GM23248 (cell line): ENCODE measurements at regions not wholly inside any gene's neighbourhood (a gene's known extent, or its start where the extent isn't known, plus 50 kb on each side); places are given as distances from the start of the nearest gene placed in this dataset.

Source experiments
- DNase-seq: peaks from one replicate; pipeline ENCODE4 v3.0.0-alpha.2; 2015
- H2AFZ ChIP-seq: fragments of 200-600 bp; sonication (generic); 2 replicates; pipeline ENCODE4 v1.6.1; 2016; ENCODE audit warnings: antibody characterized with exemption
- H3F3A ChIP-seq: fragments of 200-600 bp; sonication (generic); 2 replicates; pipeline ENCODE4 v1.6.1; 2016; ENCODE audit warnings: mild to moderate bottlenecking, antibody characterized with exemption, mixed run types; ENCODE audit not compliant: insufficient read depth
- H3K27ac ChIP-seq: fragments of 200-600 bp; sonication (generic); 2 replicates; pipeline ENCODE4 v1.5.1; 2016; ENCODE audit warnings: mild to moderate bottlenecking
- H3K27me3 ChIP-seq: fragments of 200-600 bp; sonication (generic); replicated peaks from 2 replicates; pipeline ENCODE4 v1.6.1; 2016; ENCODE audit warnings: mild to moderate bottlenecking; ENCODE audit not compliant: insufficient read depth
- H3K36me3 ChIP-seq: fragments of 200-600 bp; sonication (generic); 2 replicates; pipeline ENCODE4 v1.6.1; 2016; ENCODE audit warnings: low read depth, mild to moderate bottlenecking
- H3K4me1 ChIP-seq: fragments of 200-600 bp; sonication (generic); 2 replicates; pipeline ENCODE4 v1.6.1; 2016; ENCODE audit warnings: mild to moderate bottlenecking; ENCODE audit not compliant: insufficient read depth
- H3K4me2 ChIP-seq: fragments of 200-600 bp; sonication (generic); one replicate; pipeline ENCODE4 v1.6.1; 2016; ENCODE audit warnings: mild to moderate bottlenecking; ENCODE audit not compliant: unreplicated experiment
- H3K4me3 ChIP-seq: fragments of 200-600 bp; sonication (generic); 2 replicates; pipeline ENCODE4 v1.5.1; 2016; ENCODE audit warnings: mild to moderate bottlenecking
- H3K79me2 ChIP-seq: fragments of 200-600 bp; sonication (generic); 2 replicates; pipeline ENCODE4 v1.6.1; 2016; ENCODE audit warnings: mild to moderate bottlenecking; ENCODE audit not compliant: insufficient read depth
- H3K9ac ChIP-seq: fragments of 200-600 bp; sonication (generic); 2 replicates; pipeline ENCODE4 v1.6.1; 2016; ENCODE audit warnings: mild to moderate bottlenecking
- H3K9me2 ChIP-seq: fragments of 200-600 bp; sonication (generic); 2 replicates; pipeline ENCODE4 v1.6.1; 2016; ENCODE audit warnings: mixed run types, mild to moderate bottlenecking, moderate library complexity; ENCODE audit not compliant: insufficient read depth
- H3K9me3 ChIP-seq: fragments of 200-600 bp; sonication (generic); one replicate; pipeline ENCODE4 v1.6.1; 2017; ENCODE audit warnings: low read depth
- H4K20me1 ChIP-seq: fragments of 200-600 bp; sonication (generic); 2 replicates; pipeline ENCODE4 v1.6.0; 2016; ENCODE audit not compliant: insufficient read depth
- EZH2 ChIP-seq: fragments of 200-600 bp; sonication (generic); IDR thresholded peaks from 2 replicates; pipeline ENCODE4 v1.6.1; 2018; ENCODE audit warnings: antibody characterized with exemption, mild to moderate bottlenecking; ENCODE audit not compliant: insufficient read depth, poor library complexity, severe bottlenecking
- EZH2phosphoT487 ChIP-seq: fragments of 200-600 bp; sonication (generic); IDR thresholded peaks from 2 replicates; pipeline ENCODE4 v1.6.1; 2018; ENCODE audit warnings: antibody characterized with exemption, moderate library complexity, mild to moderate bottlenecking, low read depth; ENCODE audit not compliant: insufficient read depth
- WGBS, 2 experiments: methylation state at CpG; one replicate each; pipeline ENCODE4 v1.1.6; 2015 to 2017; ENCODE audit warnings: low lambda C conversion rate in 2 of 2, low coverage in 1 of 2; ENCODE audit errors: missing lambda C conversion rate in 2 of 2; 5-methylcytosine and 5-hydroxymethylcytosine counted together
- in situ Hi-C: fragments of 300-500 bp; cut with MboI; formaldehyde crosslinking; loops from 2 replicates; pipeline ENCODE4 v1.15.0; 2020

- DNase-seq, result no peak
- H3K9me3 ChIP-seq, result no peaks in the 10 kb centered on the region
- no peaks in the 10 kb centered on the region for H4K20me1 ChIP-seq
- 0 to 8% methylated on average over 1 of the region's 1 CpG for WGBS, 2 experiments
- no peak overlapping the region for H3K27ac ChIP-seq
- no peaks in the 10 kb centered on the region for H3F3A ChIP-seq
- H3K36me3 ChIP-seq, result no peaks in the 10 kb centered on the region
- H3K4me2 ChIP-seq, result no peak overlapping the region
- in situ Hi-C loops, result no loop called here
- H3K9ac ChIP-seq, result no peak overlapping the region
- H3K27me3 ChIP-seq, result no peaks in the 10 kb centered on the region
- no peaks in the 10 kb centered on the region for H3K4me1 ChIP-seq
- H2AFZ ChIP-seq, result no peak overlapping the region
- no peaks in the 10 kb centered on the region for H3K9me2 ChIP-seq
- TF ChIP-seq EZH2phosphoT487 (no peak), EZH2 (no peak)
- no peaks in the 10 kb centered on the region for H3K79me2 ChIP-seq
- H3K4me3 ChIP-seq, result no peak overlapping the region
Observed at GRCh38 chr10:83078160-83078559, 1061.1 kb upstream of the GHITM start.

GRCh38 chr10:83078645-83079044 lies 1060.7 kb upstream of the GHITM start:
- no peaks in the 10 kb centered on the region for H4K20me1 ChIP-seq
- H3K27me3 ChIP-seq, result no peaks in the 10 kb centered on the region
- no peaks in the 10 kb centered on the region for H3K79me2 ChIP-seq
- H3K9me2 ChIP-seq, result no peaks in the 10 kb centered on the region
- TF ChIP-seq EZH2 (no peak), EZH2phosphoT487 (no peak)
- no peak overlapping the region for H3K27ac ChIP-seq
- in situ Hi-C loops, result no loop called here
- 26 to 28% methylated on average over 3 of the region's 3 CpGs for WGBS, 2 experiments
- H3K4me3 ChIP-seq, result no peak overlapping the region
- DNase-seq, result no peak
- no peak overlapping the region for H3K9ac ChIP-seq
- H3K9me3 ChIP-seq, result no peaks in the 10 kb centered on the region
- no peak overlapping the region for H3K4me2 ChIP-seq
- no peaks in the 10 kb centered on the region for H3F3A ChIP-seq
- H3K4me1 ChIP-seq, result no peaks in the 10 kb centered on the region
- H2AFZ ChIP-seq, result no peak overlapping the region
- H3K36me3 ChIP-seq, result no peaks in the 10 kb centered on the region

- no peak for TF ChIP-seq EZH2phosphoT487
- no peak for TF ChIP-seq EZH2
- H3K4me1 ChIP-seq, result no peaks in the 10 kb centered on the region
- H3K9me3 ChIP-seq, result no peaks in the 10 kb centered on the region
- H3K36me3 ChIP-seq, result no peaks in the 10 kb centered on the region
- no peaks in the 10 kb centered on the region for H3K79me2 ChIP-seq
- H4K20me1 ChIP-seq, result no peaks in the 10 kb centered on the region
- no peak overlapping the region for H2AFZ ChIP-seq
- H3K27ac ChIP-seq, result no peak overlapping the region
- H3K9me2 ChIP-seq, result no peaks in the 10 kb centered on the region
- H3K4me3 ChIP-seq, result no peak overlapping the region
- no peaks in the 10 kb centered on the region for H3F3A ChIP-seq
- in situ Hi-C loops, result no loop called here
- no peaks in the 10 kb centered on the region for H3K27me3 ChIP-seq
- no peak for DNase-seq
- no peak overlapping the region for H3K9ac ChIP-seq
- H3K4me2 ChIP-seq, result no peak overlapping the region
Observed at GRCh38 chr10:83083831-83084230, 1055.5 kb upstream of the GHITM start.

GRCh38 chr10:83089335-83089734 lies 1050.0 kb upstream of the GHITM start:
- WGBS, 2 experiments, result 25 to 37% methylated on average over 3 of the region's 3 CpGs
- Histone ChIP-seq H3K4me3 (no peak overlapping the region), H3K4me2 (no peak overlapping the region), H2AFZ (no peak overlapping the region), H3K27me3 (no peaks in the 10 kb centered on the region), H3F3A (no peaks in the 10 kb centered on the region), H3K4me1 (no peaks in the 10 kb centered on the region), H3K27ac (no peak overlapping the region), H3K9me2 (no peaks in the 10 kb centered on the region), H4K20me1 (no peaks in the 10 kb centered on the region), H3K9me3 (no peaks in the 10 kb centered on the region), H3K79me2 (no peaks in the 10 kb centered on the region), H3K9ac (no peak overlapping the region), H3K36me3 (no peaks in the 10 kb centered on the region)
- no peak for DNase-seq
- in situ Hi-C loops, result no loop called here
- no peak for TF ChIP-seq EZH2
- no peak for TF ChIP-seq EZH2phosphoT487

- Histone ChIP-seq H3F3A (no peaks in the 10 kb centered on the region), H3K4me2 (no peak overlapping the region)
Observed at GRCh38 chr10:83104616-83105015, 1034.7 kb upstream of the GHITM start.

More at GRCh38 chr10:83104616-83105015, 1034.7 kb upstream of the GHITM start:
- Histone ChIP-seq H3K36me3 (no peaks in the 10 kb centered on the region), H4K20me1 (no peaks in the 10 kb centered on the region), H3K79me2 (no peaks in the 10 kb centered on the region), H3K27ac (no peak overlapping the region), H3K9me2 (no peaks in the 10 kb centered on the region), H3K4me3 (no peak overlapping the region), H2AFZ (no peak overlapping the region), H3K9ac (no peak overlapping the region), H3K9me3 (no peaks in the 10 kb centered on the region), H3K4me1 (no peaks in the 10 kb centered on the region), H3K27me3 (no peaks in the 10 kb centered on the region)
- no peak for TF ChIP-seq EZH2phosphoT487
- no peak for TF ChIP-seq EZH2
- WGBS, 2 experiments, result 23 to 34% methylated on average over 3 of the region's 3 CpGs
- in situ Hi-C loops, result no loop called here
- no peak for DNase-seq
